Activated CD8-positive, alpha-beta memory T cell treated with anti-CD3 and anti-CD28 coated beads for 4 hours (primary cell): ENCODE measurements at regions not wholly inside any gene's neighbourhood (a gene's known extent, or its start where the extent isn't known, plus 50 kb on each side); places are given as distances from the start of the nearest gene placed in this dataset.

Experiments used
- DNase-seq, 2 donors: peaks; one replicate each; pipeline ENCODE4 v3.0.0-alpha.2; 2020; ENCODE audit warnings: low read depth in 2 of 2

- no peak for DNase-seq
Observed at GRCh38 chr3:6177417-6177816, 683.5 kb upstream of the GRM7 start.

DNA sequence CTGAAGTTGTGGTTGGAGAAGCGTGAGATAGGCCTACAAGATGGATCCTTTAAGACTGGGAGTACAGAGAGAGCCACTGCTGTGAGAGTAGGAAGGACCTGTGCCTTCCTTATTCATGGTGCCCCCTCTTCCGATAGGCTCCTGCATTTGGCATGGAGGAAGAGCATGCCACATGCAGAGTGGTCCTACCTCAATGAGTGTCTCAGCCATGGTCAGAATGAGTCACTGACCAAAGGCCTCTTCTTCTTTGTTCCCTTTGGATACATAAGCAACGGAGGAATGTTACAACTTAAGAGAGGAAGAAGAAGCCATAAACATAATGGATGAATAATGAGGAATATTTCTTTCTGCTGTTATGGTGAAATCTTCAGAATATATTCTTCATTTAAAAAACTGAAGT is 681.2 kb upstream of the GRM7 start:
- no peak for DNase-seq

- no peak for DNase-seq
Observed at GRCh38 chr3:6180171-6180570, 680.7 kb upstream of the GRM7 start.

- no peak for DNase-seq
Observed at GRCh38 chr3:6182476-6182875, 678.4 kb upstream of the GRM7 start.

- no peak for DNase-seq
Observed at GRCh38 chr3:6182909-6183308, 678.0 kb upstream of the GRM7 start.

DNA sequence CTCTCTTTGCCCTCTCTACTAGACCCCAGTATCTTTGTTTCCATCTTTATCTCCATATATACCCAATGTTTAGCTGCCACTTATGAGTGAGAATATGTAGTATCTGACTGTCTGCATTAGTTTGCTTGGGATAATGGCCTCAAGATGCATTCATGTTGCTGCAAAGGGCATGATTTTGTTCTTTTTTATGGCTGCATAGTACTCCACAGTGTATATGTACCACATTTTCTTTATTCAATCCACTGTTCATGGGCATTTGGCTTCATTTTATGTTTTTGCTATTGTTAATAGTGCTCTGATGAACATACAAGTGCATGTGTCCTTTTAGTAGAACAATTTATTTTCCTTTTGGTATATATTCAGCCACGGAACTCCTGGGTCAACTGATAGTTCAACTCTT is 671.5 kb upstream of the GRM7 start:
- DNase-seq, result no peak

DNA sequence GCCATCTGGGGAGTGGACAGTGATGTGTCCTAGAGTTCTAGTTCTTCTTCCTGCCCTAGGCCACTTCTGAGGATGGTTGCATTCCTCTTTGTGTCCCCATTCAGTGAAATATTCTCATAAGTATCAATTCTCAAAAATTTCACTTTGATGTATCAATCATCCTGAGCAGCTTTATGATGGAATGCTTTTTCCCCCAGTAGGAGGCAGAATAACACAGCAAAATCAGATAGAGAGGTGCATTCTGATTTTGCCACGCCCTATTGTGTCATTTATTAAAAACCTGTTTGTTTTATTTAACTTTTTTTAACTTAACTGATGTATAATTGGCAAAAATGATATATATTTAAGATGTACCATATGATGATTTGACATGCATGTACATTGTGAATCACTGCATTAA is 656.0 kb upstream of the GRM7 start:
- DNase-seq, result no peak

- no peak for DNase-seq
Observed at GRCh38 chr3:6216135-6217026, 644.5 kb upstream of the GRM7 start.

GRCh38 chr3:6220447-6220846 is 640.5 kb upstream of the GRM7 start:
- DNase-seq, result no peak

DNA sequence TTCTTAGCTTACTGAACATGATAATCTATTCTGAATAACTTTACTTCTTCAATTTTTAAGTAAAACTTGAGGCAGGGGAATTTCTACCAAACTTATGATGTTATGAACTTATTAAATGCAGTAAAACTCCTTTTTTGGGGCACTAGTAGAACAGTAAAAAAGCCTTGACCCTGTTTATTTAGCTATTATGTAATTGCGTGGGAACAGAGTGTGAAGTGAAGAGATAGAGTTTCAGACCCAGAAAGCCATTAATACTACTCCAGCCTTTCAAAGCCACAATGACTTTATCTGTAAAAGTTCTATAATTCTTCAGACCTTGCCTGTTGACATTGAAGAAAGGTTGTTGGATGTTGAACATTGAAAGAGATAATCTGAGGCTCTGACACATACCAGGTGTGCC is 638.8 kb upstream of the GRM7 start:
- DNase-seq, result no peak

- DNase-seq, result no peak
Observed at GRCh38 chr3:6223572-6223971, 637.3 kb upstream of the GRM7 start.

DNA sequence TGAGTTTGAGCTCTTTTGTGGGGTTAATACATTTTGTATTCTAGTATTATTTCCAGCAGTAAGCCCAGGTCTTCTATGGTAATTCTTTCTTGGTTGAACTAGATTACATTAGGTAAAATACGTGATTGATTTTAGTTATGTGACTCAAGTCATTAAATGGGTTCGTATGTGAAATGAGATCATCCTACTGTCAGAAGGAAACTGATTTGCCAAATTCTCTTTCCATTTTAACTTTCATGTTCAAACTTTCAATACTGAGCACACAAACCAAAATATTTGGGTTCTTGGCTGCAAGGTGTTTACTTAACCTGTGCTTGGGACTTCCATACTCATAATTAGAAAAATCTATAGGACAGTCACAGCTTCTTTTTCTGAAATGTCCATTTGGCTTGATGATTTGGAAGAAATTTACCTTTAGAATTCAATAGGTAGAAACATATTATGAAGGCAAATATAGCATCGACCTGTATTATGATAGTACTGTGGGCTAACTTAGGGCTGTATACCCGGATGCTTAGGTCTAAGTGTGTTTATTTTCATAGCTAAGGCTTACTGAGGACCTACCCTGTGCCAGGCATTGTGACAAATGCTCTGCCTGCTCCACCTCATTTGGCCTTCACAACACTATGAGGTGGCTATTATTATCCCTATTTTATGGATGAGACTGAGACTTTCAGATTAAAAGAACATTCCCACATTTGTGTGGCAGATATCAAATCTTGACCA is 631.8 kb upstream of the GRM7 start:
- no peak for DNase-seq

DNA sequence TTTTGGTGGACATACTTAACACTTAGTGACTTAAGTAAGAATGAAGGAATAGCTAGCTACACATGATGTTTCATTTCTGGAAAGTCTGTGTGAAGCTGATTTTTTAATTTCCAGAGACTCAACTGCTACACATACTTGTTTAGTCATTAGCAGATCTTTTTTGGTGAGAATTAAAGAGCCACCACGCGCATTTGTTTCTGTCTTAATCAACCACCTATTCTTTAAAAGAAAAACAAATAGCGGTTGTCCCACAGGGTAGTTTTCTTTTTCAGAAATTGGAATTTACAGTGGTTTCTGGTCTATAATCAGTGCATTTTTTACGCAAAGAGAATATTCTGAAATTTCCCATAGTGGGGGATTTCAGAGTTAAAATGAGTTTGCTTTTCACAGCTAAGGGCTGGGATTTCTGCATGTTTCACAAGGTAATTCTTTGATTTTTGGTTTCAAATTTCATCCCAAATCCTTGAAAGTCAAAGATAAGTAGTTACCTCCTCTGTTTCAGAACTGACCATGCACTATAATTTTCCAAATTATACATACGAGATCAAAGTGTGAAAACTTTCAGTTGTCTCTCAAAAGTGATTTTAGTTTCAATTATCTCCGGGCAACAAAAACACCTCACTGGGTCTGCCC is 631.0 kb upstream of the GRM7 start:
- DNase-seq, result no peak

DNA sequence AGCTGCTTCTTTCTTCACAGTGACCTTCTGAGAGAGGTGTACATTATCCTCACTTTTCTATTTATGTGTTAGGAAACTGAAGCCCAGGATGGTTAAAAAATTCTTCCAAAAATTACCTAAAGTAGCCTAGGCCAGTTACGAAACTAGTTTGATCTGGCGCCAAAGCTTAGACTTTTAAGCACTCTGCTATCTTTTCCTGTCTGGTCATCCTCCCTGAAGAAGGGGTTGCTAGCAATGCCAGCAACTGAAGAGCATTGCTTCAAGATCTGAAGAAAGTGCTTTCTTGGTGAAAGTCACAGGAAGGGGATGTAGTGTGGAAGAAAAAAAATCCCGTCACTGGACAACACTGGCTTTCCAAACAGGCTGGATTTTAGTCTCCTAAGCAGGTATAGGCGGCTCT is 618.8 kb upstream of the GRM7 start:
- no peak for DNase-seq

- no peak for DNase-seq
Observed at GRCh38 chr3:6248528-6248927, 612.4 kb upstream of the GRM7 start.

DNA sequence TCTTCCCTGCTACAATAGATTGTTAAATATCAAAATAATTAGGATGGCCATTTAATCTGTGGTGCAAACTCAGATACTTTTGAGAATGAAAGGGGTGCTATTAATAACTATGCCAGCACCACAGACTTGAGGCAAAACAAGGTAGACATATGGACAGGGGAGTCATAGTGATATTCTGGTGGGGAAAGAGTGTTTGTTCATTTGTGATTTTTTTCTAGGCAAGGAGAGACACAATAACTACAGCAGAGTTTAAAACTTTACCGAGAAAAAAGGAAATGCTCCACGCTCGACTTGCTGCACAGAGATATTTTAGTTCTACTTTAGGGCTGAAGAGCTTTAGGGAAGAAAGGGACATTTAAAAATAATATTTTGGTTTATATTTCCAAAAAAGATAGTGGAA is 611.2 kb upstream of the GRM7 start:
- DNase-seq, result no peak

GRCh38 chr3:6250167-6250566 is 610.7 kb upstream of the GRM7 start:
- DNase-seq, result no peak

DNA sequence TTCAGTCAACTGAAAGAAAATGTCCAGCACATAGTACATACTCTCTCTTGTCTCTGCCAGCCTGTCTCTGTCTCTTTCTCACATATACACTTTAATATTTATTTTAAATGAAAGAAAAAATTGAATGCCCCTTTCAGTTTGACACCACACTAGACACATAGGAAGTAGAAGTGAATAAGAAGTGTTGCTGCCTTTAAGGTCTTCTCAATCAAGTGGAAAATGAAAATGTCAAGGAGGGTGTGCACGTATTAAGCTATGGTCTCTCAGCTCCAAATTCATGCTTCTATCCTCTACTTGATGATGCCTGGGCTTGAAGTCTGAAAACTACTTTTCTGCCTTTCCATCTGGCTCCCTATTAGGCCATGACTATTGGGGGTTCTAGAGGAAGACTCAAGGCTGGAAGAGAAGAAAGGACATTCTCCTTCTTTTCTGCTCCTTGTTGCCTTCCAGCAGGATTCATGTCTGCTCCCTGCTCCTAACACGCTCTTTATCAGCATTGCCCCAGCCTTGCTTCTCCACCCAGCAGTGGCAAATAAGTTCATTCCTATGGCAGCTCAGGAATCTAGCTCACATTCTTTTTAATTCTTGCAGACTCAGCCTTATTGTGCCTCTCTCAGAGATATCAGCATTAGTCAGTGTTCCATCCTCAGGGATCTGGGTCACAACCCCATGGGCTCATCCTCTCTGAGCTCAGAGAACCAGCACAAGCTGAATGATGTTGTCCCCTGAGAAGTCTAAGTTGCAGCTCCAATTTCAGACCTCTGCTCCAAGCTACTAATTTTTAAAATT is 609.1 kb upstream of the GRM7 start:
- DNase-seq, result no peak

DNA sequence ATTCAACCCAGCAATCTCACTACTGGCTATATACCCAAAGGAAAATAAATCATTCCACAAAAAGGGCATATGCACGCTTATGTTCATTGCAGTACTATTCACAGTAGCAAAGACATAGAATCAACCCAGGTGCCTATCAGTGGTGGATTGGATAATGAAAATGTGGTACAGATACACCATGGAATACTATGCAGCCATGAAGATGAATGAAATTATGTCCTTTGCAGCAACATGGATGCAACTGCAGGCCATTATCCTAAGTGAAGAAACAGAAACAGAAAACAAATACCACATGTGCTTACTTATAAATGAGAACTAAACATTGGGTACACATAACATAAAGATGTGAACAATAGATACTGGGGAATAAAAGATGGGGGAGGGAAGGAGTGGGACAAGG is 606.4 kb upstream of the GRM7 start:
- DNase-seq, result no peak

GRCh38 chr3:6255229-6255628 is 605.7 kb upstream of the GRM7 start:
- no peak for DNase-seq

DNA sequence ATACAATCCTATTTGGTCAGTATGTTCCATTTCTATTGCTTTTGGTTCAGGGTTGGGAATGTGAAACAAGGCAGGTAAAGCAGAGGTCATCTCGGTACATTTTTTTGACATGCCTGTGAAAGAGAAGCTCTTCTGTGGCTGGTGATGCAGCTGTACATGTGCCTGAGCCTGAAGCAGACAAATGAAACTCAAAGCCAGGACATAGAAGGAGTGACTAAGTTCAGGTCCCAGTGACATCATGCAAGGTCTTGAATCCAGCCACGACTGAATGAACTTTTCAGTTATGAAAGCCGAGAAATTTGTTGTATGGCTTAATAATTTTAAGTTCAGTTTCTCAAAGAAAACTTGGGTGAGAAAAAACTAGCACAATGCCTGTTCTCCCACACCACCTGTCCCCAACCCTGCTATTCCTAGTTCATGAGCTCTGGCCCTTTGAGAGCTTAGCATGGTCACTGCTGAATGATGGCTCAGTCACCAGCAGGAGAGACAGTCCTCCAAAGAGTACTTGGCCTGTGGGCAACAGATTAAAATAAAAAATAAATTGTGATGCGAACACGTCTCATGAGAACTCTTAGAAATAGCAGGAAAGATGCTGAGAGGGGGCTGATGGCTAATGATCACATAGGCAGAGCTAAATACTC is 600.2 kb upstream of the GRM7 start:
- DNase-seq, result no peak

DNA sequence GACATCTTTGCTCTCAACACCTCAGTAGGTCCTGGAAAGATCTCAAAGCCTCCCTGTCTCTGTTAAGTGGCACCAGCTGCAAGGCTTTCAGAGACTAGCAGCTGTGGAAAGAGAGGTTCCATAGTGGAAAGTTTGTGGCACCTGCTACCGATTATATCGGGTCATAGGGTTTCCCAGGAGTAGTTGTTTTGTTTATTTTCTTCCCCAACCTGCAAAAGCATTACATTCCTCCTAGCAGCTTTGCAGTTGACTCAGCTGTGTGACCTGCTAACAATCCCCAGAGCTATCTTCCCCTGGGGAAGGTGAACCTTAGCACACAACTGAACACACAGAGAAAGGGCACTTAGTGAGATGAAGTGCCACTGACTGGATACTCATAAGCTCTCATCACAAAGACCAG is 598.9 kb upstream of the GRM7 start:
- no peak for DNase-seq
